Activated T-cell treated with anti-CD3 and anti-CD28 coated beads for 1 hour (primary cell): ENCODE measurements at regions not wholly inside any gene's neighbourhood (a gene's known extent, or its start where the extent isn't known, plus 50 kb on each side); places are given as distances from the start of the nearest gene placed in this dataset.
"Not testable (repeated sequence)": the region's sequence is repeated elsewhere in the genome, so short reads cannot be mapped to it uniquely, and the experiment has no call there.

Experiments used
- DNase-seq: peaks from one replicate; pipeline ENCODE4 v3.0.0-alpha.2; 2020; ENCODE audit warnings: low read depth

GRCh38 chr7:113230691-113231090 lies 112.3 kb upstream of the SMIM30 start:
- no peak for DNase-seq

GRCh38 chr7:113217314-113217713 lies 99.0 kb upstream of the SMIM30 start:
- DNase-seq, result no peak

- DNase-seq, result no peak
Measured at GRCh38 chr7:113216038-113216437, 97.7 kb upstream of the SMIM30 start.

- no peak for DNase-seq
Measured at GRCh38 chr7:113209449-113210203, 91.3 kb upstream of the SMIM30 start.

- DNase-seq, result no peak
Measured at GRCh38 chr7:113207931-113208330, 89.6 kb upstream of the SMIM30 start.

- DNase-seq, result no peak
Measured at GRCh38 chr7:113207441-113207840, 89.1 kb upstream of the SMIM30 start.

- no peak for DNase-seq
Measured at GRCh38 chr7:113204415-113204814, 86.1 kb upstream of the SMIM30 start.

- no peak for DNase-seq
Measured at GRCh38 chr7:113202284-113202683, 83.9 kb upstream of the SMIM30 start.

- no peak for DNase-seq
Measured at GRCh38 chr7:113200281-113200680, 81.9 kb upstream of the SMIM30 start.

GRCh38 chr7:113199841-113200240 lies 81.5 kb upstream of the SMIM30 start:
- DNase-seq, result no peak

- DNase-seq, result no peak
Measured at GRCh38 chr7:113199136-113199535, 80.8 kb upstream of the SMIM30 start.

- no peak for DNase-seq
Measured at GRCh38 chr7:113198226-113198625, 79.9 kb upstream of the SMIM30 start.

GRCh38 chr7:113197274-113197673 lies 78.9 kb upstream of the SMIM30 start:
- no peak for DNase-seq

GRCh38 chr7:113188396-113188795 lies 70.0 kb upstream of the SMIM30 start:
- no peak for DNase-seq

GRCh38 chr7:113179313-113179712 lies 61.0 kb upstream of the SMIM30 start:
- DNase-seq, result no peak

GRCh38 chr7:113176836-113177235 lies 58.5 kb upstream of the SMIM30 start:
- DNase-seq, result no peak

GRCh38 chr7:113176180-113176579 lies 57.8 kb upstream of the SMIM30 start:
- not testable (repeated sequence) for DNase-seq

- DNase-seq, result no peak
Measured at GRCh38 chr7:113175525-113176104, 57.3 kb upstream of the SMIM30 start.

- DNase-seq, result no peak
Measured at GRCh38 chr7:113172726-113173125, 54.4 kb upstream of the SMIM30 start.

GRCh38 chr7:113170591-113170990 lies 52.2 kb upstream of the SMIM30 start:
- DNase-seq, result no peak
